ENCODE measurements at regions not wholly inside any gene's neighbourhood (a gene's known extent, or its start where the extent isn't known, plus 50 kb on each side); places are given as distances from the start of the nearest gene placed in this dataset.

DNA sequence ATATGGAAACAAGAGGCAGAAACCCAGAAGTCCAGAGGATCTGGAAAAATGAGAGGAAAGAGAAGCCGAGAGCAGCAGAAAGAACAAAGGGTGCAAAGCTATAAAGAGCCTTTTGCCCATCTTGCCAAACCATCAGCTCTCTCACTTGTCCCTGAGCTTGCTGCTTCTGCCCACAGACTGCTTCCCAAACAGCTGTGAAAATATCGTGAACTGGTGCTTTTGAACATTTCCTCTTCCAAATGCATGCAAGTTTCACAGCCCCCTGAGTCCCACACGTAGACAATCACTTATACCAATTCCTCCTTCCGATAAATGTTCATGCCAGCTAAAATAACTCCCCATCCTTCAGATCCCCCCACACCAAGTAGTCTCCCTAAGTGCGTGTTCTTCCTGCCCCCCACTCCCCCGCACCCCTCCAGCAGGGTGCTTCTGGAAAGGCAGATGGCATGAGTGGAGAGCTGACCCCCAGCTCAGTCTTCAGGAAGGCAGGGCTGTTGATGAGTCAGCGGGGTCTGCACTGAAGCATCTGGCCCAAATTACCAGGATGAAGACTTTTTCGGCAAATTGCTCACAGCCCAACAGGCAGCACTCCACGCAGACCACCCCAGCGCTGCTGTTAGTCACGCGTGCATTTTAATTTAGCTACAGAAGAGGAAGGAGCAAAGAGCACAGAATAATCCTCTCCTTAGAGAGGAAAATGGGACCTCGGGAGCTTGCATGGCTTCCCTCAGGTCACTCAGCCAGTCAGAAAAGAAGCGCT, 76.1 kb upstream of the KCNMA1 start:
- Histone ChIP-seq H3K9ac (ENCODE audit: insufficient read depth, low read length) (no peak overlapping the region), H3K9me3 (ENCODE audit: control insufficient read depth, insufficient read depth, low read depth, low read length) (no peaks in the 10 kb centered on the region), H3K36me3 (ENCODE audit: control insufficient read depth, insufficient read depth, low read length) (no peaks in the 10 kb centered on the region), H3K27me3 (ENCODE audit: control insufficient read depth, insufficient read depth, low read length) (no peaks in the 10 kb centered on the region), H3K27ac (ENCODE audit: insufficient read depth, low read length) (no peak overlapping the region), H4K20me1 (ENCODE audit: control insufficient read depth, extremely low read depth, insufficient read depth, low read length) (no peaks in the 10 kb centered on the region), H2AFZ (ENCODE audit: low read length) (no peak overlapping the region), H3K4me3 (replicated peaks in 1 of 4; ENCODE audit: control extremely low read depth in 1 of 4, insufficient read depth in 1 of 4, low read depth in 3 of 4, low read length in 4 of 4) (no peak overlapping the region), H3K79me2 (ENCODE audit: control insufficient read depth, insufficient read depth, low read length) (no peaks in the 10 kb centered on the region), H3K4me2 (ENCODE audit: extremely low read depth, insufficient read depth, low read length) (no peak overlapping the region), H3K4me1 (ENCODE audit: control insufficient read depth, extremely low read depth, insufficient read depth, low read length) (no peaks in the 10 kb centered on the region)
- peak in 1 of 2 donors; percentile 66 for DNase-seq (ENCODE audit: low read depth in 2 of 2)
- no peak for TF ChIP-seq EZH2 (IDR thresholded peaks at IDR 0.05; ENCODE audit: low read length, missing control alignments)
- TF ChIP-seq, protein P1, sequence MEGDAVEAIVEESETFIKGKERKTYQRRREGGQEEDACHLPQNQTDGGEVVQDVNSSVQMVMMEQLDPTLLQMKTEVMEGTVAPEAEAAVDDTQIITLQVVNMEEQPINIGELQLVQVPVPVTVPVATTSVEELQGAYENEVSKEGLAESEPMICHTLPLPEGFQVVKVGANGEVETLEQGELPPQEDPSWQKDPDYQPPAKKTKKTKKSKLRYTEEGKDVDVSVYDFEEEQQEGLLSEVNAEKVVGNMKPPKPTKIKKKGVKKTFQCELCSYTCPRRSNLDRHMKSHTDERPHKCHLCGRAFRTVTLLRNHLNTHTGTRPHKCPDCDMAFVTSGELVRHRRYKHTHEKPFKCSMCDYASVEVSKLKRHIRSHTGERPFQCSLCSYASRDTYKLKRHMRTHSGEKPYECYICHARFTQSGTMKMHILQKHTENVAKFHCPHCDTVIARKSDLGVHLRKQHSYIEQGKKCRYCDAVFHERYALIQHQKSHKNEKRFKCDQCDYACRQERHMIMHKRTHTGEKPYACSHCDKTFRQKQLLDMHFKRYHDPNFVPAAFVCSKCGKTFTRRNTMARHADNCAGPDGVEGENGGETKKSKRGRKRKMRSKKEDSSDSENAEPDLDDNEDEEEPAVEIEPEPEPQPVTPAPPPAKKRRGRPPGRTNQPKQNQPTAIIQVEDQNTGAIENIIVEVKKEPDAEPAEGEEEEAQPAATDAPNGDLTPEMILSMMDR (conservative IDR thresholded peaks at IDR 0.05 in 1 of 2, IDR thresholded peaks at IDR 0.05 in 1 of 2; ENCODE audit: low read depth in 1 of 2, low read length in 2 of 2): no peak

DNA sequence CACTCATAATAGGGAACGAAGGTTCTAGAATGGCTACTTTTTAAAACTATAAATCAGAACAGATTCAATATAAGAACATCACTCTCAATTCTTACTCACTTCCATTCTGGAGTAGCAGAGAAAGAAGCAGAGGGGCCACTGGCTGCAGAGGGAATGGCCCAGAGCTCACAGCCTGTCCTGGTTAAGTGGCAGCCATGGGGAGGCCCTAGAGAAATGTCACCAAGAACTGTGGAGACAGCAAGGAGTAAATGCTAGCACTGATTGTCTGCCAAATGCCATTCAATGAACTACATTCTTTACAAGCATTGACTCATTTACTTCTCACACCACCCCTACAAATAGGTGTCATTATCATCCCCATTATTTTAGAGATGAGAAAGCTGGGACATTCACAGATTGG, 74.6 kb upstream of the KCNMA1 start:
- Histone ChIP-seq H3K27ac (ENCODE audit: insufficient read depth, low read length) (no peak overlapping the region), H3K4me2 (ENCODE audit: extremely low read depth, insufficient read depth, low read length) (no peak overlapping the region), H3K4me1 (ENCODE audit: control insufficient read depth, extremely low read depth, insufficient read depth, low read length) (no peaks in the 10 kb centered on the region), H3K4me3 (replicated peaks in 1 of 4; ENCODE audit: control extremely low read depth in 1 of 4, insufficient read depth in 1 of 4, low read depth in 3 of 4, low read length in 4 of 4) (no peak overlapping the region), H2AFZ (ENCODE audit: low read length) (no peak overlapping the region), H3K9ac (ENCODE audit: insufficient read depth, low read length) (no peak overlapping the region), H3K27me3 (ENCODE audit: control insufficient read depth, insufficient read depth, low read length) (no peaks in the 10 kb centered on the region), H3K9me3 (ENCODE audit: control insufficient read depth, insufficient read depth, low read depth, low read length) (no peaks in the 10 kb centered on the region), H3K79me2 (ENCODE audit: control insufficient read depth, insufficient read depth, low read length) (no peaks in the 10 kb centered on the region), H4K20me1 (ENCODE audit: control insufficient read depth, extremely low read depth, insufficient read depth, low read length) (no peaks in the 10 kb centered on the region), H3K36me3 (ENCODE audit: control insufficient read depth, insufficient read depth, low read length) (no peaks in the 10 kb centered on the region)
- no peak for TF ChIP-seq EZH2 (IDR thresholded peaks at IDR 0.05; ENCODE audit: low read length, missing control alignments)
- TF ChIP-seq, protein P1 (conservative IDR thresholded peaks at IDR 0.05 in 1 of 2, IDR thresholded peaks at IDR 0.05 in 1 of 2; ENCODE audit: low read depth in 1 of 2, low read length in 2 of 2): no peak
- DNase-seq (ENCODE audit: low read depth in 2 of 2): no peak

DNA sequence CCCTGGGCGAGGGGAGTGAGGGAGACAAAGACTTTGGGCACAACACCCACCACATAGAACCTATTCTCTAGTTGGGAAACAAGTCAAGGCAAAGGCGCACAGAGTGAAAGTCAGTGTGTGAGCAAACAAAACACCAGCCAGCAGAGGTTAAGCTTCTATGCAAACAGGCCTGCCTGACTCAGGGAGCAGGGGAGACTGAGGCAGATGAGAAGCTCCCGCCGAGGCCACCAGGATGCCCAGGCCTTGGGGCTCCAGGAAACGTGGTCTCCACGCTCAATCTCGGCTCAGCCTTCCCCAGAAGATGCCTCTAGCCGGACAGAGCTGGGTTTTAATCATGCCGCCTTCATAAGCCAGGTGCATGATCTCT, 74.1 kb upstream of the KCNMA1 start:
- Histone ChIP-seq H3K4me3 (replicated peaks in 1 of 4; ENCODE audit: control extremely low read depth in 1 of 4, insufficient read depth in 1 of 4, low read depth in 3 of 4, low read length in 4 of 4) (no peak overlapping the region), H3K9me3 (ENCODE audit: control insufficient read depth, insufficient read depth, low read depth, low read length) (no peaks in the 10 kb centered on the region), H4K20me1 (ENCODE audit: control insufficient read depth, extremely low read depth, insufficient read depth, low read length) (no peaks in the 10 kb centered on the region), H3K36me3 (ENCODE audit: control insufficient read depth, insufficient read depth, low read length) (no peaks in the 10 kb centered on the region), H3K4me1 (ENCODE audit: control insufficient read depth, extremely low read depth, insufficient read depth, low read length) (no peaks in the 10 kb centered on the region), H3K79me2 (ENCODE audit: control insufficient read depth, insufficient read depth, low read length) (no peaks in the 10 kb centered on the region), H3K9ac (ENCODE audit: insufficient read depth, low read length) (no peak overlapping the region), H3K27me3 (ENCODE audit: control insufficient read depth, insufficient read depth, low read length) (no peaks in the 10 kb centered on the region), H3K4me2 (ENCODE audit: extremely low read depth, insufficient read depth, low read length) (peak overlapping the region; percentile 91), H2AFZ (ENCODE audit: low read length) (peak overlapping the region; percentile 47), H3K27ac (ENCODE audit: insufficient read depth, low read length) (no peak overlapping the region)
- no peak for DNase-seq (ENCODE audit: low read depth in 2 of 2)
- TF ChIP-seq, protein P1 (conservative IDR thresholded peaks at IDR 0.05 in 1 of 2, IDR thresholded peaks at IDR 0.05 in 1 of 2; ENCODE audit: low read depth in 1 of 2, low read length in 2 of 2): no peak
- no peak for TF ChIP-seq EZH2 (IDR thresholded peaks at IDR 0.05; ENCODE audit: low read length, missing control alignments)
